Neural cell (in vitro differentiated cells): ENCODE measurements at regions not wholly inside any gene's neighbourhood (a gene's known extent, or its start where the extent isn't known, plus 50 kb on each side); places are given as distances from the start of the nearest gene placed in this dataset.

Experiments
- EP300 ChIP-seq: fragments of 450-650 bp; conservative IDR thresholded peaks from 2 replicates; pipeline ENCODE4 v1.6.1; 2014; ENCODE audit warnings: antibody characterized with exemption, mild to moderate bottlenecking, moderate library complexity; ENCODE audit not compliant: poor library complexity, severe bottlenecking
- EZH2 ChIP-seq: fragments of 200-600, 300-800 bp; shearing (Covaris generic), sonication (generic); IDR thresholded peaks from 2 replicates; pipeline ENCODE4 v1.6.1; 2014; ENCODE audit warnings: antibody characterized with exemption, low read length, borderline replicate concordance, mild to moderate bottlenecking; ENCODE audit not compliant: insufficient read depth, poor library complexity, severe bottlenecking
- POLR2AphosphoS5 ChIP-seq: IDR thresholded peaks from 2 replicates; pipeline ENCODE4 v1.6.1; 2012
- RAD21 ChIP-seq: fragments of 450-650 bp; conservative IDR thresholded peaks from 2 replicates; pipeline ENCODE4 v1.6.1; 2014; ENCODE audit warnings: antibody characterized with exemption, mild to moderate bottlenecking, moderate library complexity
- TAF1 ChIP-seq: IDR thresholded peaks from 2 replicates; pipeline ENCODE4 v1.6.1; 2012; ENCODE audit warnings: low read depth
- TF ChIP-seq, protein P1 (sequence below): fragments of 450-650 bp; IDR thresholded peaks from 2 replicates; pipeline ENCODE4 v1.5.1; 2014; ENCODE audit warnings: antibody characterized with exemption, mild to moderate bottlenecking, moderate library complexity; ENCODE audit not compliant: poor library complexity, severe bottlenecking
- TF ChIP-seq, protein P2 (sequence below): IDR thresholded peaks from 2 replicates; pipeline ENCODE4 v1.6.1; 2012; ENCODE audit warnings: borderline replicate concordance

DNA sequence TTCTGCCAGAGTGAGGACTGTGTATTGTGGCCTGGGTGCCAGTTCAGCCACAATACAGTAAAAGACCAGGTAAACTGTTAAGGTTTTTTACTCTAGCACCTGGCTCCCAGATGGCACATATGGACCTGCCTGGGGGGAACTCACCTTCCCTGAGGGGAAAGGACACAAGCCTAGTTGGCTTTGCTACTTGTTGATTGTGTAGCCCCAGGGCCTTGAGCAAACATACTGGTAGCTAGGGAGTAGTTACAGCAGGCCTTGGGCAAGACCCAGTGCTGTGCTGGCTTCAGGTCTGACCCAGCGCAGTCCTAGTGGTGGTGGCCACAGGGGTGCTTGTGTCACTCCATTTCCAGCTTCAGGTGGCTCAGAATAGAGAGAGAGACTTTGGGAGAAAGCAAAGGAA is 216.4 kb downstream of the KLHL28 start:
- TF ChIP-seq EZH2: no peak
- TF ChIP-seq, protein P1, sequence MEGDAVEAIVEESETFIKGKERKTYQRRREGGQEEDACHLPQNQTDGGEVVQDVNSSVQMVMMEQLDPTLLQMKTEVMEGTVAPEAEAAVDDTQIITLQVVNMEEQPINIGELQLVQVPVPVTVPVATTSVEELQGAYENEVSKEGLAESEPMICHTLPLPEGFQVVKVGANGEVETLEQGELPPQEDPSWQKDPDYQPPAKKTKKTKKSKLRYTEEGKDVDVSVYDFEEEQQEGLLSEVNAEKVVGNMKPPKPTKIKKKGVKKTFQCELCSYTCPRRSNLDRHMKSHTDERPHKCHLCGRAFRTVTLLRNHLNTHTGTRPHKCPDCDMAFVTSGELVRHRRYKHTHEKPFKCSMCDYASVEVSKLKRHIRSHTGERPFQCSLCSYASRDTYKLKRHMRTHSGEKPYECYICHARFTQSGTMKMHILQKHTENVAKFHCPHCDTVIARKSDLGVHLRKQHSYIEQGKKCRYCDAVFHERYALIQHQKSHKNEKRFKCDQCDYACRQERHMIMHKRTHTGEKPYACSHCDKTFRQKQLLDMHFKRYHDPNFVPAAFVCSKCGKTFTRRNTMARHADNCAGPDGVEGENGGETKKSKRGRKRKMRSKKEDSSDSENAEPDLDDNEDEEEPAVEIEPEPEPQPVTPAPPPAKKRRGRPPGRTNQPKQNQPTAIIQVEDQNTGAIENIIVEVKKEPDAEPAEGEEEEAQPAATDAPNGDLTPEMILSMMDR: no peak
- no peak for TF ChIP-seq EP300
- no peak for TF ChIP-seq TAF1
- TF ChIP-seq, protein P2, sequence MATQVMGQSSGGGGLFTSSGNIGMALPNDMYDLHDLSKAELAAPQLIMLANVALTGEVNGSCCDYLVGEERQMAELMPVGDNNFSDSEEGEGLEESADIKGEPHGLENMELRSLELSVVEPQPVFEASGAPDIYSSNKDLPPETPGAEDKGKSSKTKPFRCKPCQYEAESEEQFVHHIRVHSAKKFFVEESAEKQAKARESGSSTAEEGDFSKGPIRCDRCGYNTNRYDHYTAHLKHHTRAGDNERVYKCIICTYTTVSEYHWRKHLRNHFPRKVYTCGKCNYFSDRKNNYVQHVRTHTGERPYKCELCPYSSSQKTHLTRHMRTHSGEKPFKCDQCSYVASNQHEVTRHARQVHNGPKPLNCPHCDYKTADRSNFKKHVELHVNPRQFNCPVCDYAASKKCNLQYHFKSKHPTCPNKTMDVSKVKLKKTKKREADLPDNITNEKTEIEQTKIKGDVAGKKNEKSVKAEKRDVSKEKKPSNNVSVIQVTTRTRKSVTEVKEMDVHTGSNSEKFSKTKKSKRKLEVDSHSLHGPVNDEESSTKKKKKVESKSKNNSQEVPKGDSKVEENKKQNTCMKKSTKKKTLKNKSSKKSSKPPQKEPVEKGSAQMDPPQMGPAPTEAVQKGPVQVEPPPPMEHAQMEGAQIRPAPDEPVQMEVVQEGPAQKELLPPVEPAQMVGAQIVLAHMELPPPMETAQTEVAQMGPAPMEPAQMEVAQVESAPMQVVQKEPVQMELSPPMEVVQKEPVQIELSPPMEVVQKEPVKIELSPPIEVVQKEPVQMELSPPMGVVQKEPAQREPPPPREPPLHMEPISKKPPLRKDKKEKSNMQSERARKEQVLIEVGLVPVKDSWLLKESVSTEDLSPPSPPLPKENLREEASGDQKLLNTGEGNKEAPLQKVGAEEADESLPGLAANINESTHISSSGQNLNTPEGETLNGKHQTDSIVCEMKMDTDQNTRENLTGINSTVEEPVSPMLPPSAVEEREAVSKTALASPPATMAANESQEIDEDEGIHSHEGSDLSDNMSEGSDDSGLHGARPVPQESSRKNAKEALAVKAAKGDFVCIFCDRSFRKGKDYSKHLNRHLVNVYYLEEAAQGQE: no peak
- TF ChIP-seq POLR2AphosphoS5: no peak
- TF ChIP-seq RAD21: no peak
